GM12891 (cell line): ENCODE measurements at regions not wholly inside any gene's neighbourhood (a gene's known extent, or its start where the extent isn't known, plus 50 kb on each side); places are given as distances from the start of the nearest gene placed in this dataset.
"Not testable (repeated sequence)": the region's sequence is repeated elsewhere in the genome, so short reads cannot be mapped to it uniquely, and the experiment has no call there.

ENCODE experiments used
- PAX5 ChIP-seq: IDR thresholded peaks from 2 replicates; pipeline ENCODE4 v1.6.1; 2011; ENCODE audit warnings: low read length, moderate library complexity, mild to moderate bottlenecking; ENCODE audit not compliant: insufficient read depth, severe bottlenecking
- POLR2A ChIP-seq: IDR thresholded peaks from 2 replicates; pipeline ENCODE4 v1.6.1; 2011; ENCODE audit warnings: low read depth, low read length, control low read depth
- POLR2AphosphoS5 ChIP-seq: IDR thresholded peaks from 2 replicates; pipeline ENCODE4 v1.6.1; 2011; ENCODE audit warnings: low read depth, low read length, control low read depth
- POU2F2 ChIP-seq: IDR thresholded peaks from 2 replicates; pipeline ENCODE4 v1.6.1; 2011; ENCODE audit warnings: low read depth, mild to moderate bottlenecking, control low read depth, low read length, moderate library complexity
- SPI1 ChIP-seq: IDR thresholded peaks from 2 replicates; pipeline ENCODE4 v1.6.1; 2011; ENCODE audit warnings: low read depth, low read length, control low read depth

GRCh38 chr3:110949194-110949593, 122.4 kb upstream of the NECTIN3 start:
- not testable (repeated sequence) for TF ChIP-seq POLR2A, POLR2AphosphoS5, POU2F2, SPI1, PAX5
